GM18519 (cell line): ENCODE measurements at regions not wholly inside any gene's neighbourhood (a gene's known extent, or its start where the extent isn't known, plus 50 kb on each side); places are given as distances from the start of the nearest gene placed in this dataset.

Experiments
- ATAC-seq: cut with Tn5 transposase; IDR thresholded peaks from one replicate; pipeline ENCODE4 v1.9.1; 2021; ENCODE audit warnings: mild to moderate bottlenecking, moderate library complexity; ENCODE audit not compliant: unreplicated experiment, low FRiP score

DNA sequence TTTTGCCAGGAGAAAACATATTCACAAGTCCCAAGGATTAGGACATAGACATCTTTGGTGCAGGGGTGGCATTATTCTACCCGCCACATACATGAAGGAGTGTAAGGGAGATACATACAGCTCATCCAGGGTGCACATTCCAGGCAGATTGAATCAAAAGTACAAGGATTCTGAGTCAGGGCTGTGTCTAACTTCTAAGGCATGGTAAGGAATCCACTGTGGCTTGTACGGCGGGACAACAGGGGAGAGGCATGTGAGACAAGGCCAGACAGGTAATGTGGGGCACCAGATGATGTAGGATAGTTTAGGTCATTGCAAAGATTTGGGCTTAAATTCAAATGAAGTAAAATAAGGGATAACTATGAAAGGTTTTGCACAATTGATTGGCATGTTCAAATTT lies 780.9 kb downstream of the C6orf118 start:
- no peak for ATAC-seq

DNA sequence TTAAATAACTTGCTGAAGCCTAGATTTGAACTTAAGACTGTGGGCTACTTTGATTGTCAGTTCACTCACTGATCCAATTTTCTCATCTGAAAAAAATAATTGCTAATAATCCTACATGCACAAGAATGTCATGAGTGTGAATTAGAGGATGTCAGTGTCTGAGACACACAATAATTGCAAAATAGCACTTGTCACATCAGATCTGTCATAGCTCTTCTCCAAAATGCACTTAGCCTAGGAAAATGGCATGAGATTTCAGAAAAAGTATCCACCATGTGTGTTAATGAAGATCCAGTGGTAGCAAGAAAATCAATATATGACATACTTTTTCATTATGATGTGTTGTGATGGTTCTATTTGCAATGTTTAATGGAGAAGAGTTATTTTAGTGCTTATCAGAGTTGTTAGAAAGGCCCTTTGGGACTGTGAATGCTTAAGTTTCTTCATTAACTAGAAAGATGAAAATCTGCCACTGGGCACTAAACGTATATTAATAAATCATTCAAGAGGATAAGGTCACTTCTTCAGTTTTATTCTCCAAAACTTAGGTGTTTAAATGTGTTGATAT lies 786.2 kb downstream of the C6orf118 start:
- ATAC-seq, result no peak

DNA sequence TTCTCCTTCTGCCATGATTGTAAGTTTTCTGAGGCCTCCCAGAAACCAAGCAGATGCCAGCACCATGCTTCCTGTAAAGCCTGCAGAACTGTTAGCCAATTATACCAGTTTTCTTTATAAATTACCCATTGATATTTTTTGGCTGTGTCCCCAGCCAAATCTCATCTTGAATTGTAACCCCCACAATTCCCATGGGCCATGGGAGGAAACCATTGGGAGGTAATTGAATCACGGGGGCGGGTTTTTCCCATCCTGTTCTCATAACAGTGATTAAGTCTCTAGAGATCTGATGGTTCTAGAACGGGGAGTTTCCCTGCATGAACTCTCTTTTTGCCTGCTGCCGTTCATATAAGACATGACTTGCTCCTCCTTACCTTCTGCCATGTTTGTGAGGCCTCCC lies 788.5 kb downstream of the C6orf118 start:
- ATAC-seq, result no peak

DNA sequence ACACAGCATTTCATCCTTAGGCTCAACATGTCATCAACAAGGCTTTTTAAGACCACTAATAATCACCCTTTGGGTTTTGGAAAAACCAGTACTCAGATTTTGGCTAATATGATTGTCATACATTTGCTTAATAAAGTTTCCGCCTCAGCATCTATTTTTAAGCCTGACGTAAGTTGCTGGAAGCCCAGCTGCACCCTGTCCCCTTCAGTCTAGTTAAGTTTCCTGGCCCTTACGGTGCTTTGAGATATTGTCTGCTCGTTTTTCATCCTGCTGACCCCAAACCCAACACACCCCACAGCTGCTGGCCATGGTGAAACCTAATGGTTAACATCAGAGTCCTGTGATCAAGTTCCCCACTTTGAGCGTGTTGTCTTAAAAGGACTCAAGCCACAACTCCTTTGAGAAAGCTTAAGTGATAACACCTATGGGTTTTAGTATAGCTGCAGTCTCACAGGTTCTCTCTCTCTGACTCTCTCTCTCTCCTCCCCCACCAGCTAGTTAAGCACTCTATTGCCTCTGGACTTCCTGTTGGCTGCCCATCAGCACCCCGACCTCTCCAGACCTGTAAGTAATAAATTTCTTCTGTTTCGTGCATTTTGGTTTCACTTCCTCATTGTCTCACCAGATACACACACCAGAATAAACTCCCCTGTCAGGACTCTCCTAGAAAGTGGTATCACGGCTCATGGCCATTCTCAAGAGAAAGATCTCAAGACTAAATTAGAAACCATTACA lies 802.0 kb downstream of the C6orf118 start:
- no peak for ATAC-seq

DNA sequence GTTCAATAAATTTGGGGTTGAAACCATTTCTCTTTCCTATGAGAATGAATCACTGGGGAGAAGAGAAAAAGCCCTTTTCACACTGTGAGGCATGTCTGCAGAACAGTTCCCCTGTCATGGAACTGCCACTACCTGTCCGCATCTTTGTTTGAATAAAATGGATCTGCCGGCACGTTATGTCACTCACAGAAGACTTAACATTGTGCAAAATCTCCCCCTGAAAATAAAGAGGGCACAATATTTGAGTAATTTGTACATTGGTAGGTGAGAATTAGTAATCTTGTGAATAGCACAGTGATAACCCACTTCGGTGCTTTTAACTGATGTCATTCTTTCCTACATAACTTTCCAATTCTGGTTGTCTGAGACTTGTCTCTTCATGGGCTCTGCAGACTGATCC lies 804.0 kb downstream of the C6orf118 start:
- ATAC-seq, result no peak

DNA sequence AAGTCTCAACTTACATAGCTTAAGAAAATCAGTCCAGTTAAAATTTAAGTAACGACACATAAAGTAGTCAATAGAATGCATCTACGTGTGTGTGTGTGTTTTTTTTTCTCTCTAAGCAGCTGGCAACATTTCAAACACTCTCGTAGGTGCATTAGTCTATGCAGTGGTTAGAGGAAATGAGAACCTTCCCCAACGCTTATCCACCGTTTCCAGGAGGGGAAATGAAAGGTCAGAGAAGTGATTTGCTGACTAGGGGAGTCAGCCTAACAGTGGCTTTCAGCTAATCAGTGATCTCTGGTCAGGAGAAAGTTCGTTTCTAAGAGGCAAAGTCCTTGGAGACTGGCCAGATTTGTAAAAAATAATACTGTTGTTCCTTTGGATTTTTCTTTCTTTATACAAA lies 806.6 kb downstream of the C6orf118 start:
- ATAC-seq, result no peak

DNA sequence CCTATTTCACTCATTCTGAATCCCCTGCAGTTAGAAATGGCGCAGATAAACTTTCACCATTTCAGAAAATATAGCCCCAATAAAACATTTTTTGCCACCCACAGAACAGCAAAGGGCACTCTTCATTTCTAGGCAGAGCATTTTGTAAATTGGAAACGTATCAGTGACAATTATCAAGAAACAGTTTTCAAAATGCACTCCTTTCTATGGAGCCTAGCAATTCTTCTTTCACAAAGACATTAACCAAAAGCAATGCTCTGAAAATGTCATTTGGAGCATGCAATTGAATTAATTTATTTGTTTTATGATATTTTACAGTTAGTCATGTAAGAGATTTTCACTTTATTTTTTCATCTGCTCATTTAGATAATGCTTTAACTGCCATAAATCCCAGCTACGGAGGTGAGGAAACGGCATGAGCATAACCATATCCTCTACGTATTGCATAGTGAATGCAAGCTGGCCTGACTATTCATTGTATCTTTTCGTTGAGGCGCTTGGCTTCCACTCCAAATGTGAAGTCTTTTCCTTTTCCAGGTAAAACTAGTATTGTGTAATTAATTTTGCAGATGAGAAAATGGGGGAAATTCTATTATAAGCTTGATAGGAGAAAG lies 813.4 kb downstream of the C6orf118 start:
- ATAC-seq, result no peak

DNA sequence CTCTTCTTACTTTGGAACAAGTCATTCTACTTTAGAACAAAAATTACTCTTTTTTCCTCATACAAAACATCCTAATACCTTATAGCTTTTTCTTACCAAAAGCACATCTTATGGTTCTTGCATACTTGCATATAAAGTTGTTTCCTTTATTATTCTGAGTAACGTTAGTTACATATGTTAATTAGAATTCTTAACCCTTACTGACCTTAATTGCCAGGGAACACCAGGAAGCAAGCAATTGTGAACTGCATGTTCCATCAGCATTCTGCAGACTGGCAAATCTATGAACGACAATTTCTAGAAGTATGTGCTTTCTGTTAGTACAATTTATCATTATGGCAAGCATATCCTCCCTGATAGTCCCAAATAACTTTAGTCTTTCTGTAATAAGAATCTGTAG lies 831.0 kb downstream of the C6orf118 start:
- ATAC-seq, result no peak

DNA sequence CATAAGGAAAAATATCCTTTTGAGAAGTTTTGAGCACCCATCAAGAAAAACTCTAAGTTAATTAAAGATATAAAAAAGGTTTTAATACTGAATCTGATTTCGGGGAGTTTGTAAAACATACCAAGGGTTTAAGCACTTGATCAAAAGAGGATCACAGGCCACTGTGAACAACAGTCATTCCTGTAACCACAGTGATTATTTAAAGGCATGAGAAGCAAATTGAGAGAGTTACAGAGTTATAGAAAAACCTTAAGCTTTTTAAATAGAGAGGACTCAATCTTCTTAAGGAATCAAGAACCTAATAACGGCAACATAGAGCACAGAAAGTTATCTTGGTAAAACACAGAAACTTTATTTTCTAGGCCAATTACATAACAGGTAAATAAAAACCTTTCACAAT lies 831.6 kb downstream of the C6orf118 start:
- no peak for ATAC-seq

DNA sequence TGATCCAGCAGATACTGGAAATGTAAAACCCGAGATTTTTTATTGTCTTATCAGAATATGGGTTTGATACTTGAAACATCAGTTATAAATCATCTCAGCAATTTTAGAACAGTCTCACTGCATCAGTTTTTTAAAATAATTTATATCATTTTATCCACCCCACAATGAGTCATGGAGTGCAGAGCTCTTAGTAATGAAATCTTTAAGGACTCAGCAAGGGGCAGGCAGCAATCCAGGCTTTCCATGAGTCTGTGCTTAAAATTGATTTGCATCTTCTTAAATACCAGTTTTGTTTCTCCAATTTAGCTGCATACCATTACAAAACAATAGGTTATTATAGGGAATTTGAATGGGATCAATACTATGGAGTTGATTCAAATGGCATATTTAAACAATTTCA lies 832.3 kb downstream of the C6orf118 start:
- no peak for ATAC-seq

DNA sequence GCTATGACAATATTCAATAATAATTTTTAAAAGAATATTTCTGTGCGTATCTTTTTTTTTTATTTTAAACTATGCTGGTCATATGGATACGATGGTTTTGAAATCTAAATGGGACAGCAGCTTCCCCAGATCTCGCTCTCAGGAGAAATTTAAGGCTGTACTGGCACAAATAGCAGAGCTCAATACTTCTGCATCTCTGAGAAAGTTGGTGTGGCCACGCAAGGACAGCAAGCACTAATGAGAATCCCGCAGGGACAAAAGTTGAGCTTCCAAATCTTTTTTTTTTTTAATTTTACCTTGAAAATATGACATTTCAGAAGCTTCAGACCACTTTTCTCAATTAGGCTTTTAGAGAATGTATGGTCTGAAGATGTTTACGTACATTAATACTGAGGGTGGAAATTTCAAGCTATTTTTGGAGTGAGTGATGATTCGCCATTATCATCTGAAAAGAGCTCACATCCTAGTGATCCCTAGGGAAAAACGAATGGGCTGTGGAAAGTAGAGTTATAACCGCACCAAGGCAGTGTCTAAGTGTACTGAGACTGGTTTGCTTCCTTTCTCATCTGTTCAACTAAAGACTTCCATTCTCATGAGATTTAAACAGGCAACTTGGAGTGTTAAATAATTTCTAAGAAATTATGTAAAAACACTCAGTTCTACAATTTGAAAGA lies 840.0 kb downstream of the C6orf118 start:
- no peak for ATAC-seq

DNA sequence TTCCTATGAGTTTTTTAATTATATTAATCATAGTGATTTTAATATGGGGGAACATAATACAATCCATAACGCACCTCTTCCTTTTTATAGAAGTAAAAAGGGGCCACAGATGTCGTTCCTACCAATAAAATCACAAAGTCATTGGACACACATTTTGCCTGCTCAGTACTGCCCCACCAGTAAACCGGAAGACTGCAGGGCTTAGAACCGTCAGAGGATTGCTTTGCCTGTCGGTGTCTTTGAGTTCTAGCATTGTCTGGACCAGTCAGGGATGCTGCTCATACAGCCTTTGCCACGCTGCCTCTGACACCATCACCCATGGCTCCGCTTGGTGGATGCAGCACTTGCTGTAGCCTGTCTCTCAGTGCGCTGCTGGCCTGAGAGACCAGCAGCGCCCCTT lies 853.6 kb downstream of the C6orf118 start:
- ATAC-seq, result no peak

DNA sequence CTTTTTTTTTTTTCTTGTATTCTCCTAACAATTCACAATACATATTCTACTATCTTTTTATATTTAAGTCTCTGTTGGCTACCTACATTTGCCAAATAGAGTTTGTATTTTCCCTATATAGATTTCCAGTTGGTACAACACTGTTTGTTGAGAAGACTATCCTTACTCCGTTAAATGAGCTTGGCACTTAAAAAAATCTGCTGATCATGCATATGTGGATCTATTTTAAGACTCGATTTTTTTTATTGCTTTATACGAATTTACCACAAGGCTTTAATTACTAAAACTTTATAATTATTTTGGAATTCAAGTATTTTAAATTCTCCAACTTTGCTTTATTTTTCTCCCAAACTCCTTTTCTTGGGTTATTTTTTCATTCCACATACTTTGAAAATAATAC lies 855.6 kb downstream of the C6orf118 start:
- no peak for ATAC-seq

DNA sequence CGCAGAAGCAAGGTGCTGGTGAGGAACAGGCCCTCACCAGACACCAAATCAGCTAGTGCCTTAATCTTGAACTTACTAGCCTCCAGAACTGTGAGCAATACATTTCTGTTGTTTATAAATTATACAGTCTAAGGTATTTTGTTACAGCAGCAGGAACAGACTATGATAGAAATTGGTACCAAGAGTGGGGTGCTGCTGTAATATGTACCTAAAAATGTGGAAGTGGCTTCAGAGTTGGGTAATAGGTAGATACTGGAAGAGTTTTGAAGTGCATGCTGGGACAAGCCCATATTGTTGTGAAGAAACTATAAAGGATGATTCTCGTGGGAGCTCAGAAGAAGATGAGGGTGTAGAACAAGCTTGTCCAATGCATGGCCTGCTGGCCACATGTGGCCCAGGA lies 866.8 kb downstream of the C6orf118 start:
- ATAC-seq, result no peak

DNA sequence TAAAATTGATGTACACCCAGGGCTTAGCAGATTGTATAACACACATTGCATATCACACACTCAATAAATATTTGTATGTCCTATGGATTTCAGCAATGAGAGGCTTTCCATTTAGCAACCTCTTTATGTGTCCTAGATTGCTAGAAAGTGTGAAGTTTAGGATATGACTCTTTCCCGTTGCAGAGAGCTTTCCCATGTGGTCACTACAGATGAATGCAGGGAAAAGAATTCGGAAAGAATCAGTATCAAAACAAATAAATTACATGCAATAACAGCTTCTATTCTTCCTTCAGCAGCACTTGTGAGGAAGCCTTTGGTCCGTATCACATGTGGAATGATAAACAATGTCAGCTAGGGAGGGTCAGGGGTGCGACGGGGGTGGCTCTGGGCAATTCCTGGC lies 870.1 kb downstream of the C6orf118 start:
- ATAC-seq, result no peak

DNA sequence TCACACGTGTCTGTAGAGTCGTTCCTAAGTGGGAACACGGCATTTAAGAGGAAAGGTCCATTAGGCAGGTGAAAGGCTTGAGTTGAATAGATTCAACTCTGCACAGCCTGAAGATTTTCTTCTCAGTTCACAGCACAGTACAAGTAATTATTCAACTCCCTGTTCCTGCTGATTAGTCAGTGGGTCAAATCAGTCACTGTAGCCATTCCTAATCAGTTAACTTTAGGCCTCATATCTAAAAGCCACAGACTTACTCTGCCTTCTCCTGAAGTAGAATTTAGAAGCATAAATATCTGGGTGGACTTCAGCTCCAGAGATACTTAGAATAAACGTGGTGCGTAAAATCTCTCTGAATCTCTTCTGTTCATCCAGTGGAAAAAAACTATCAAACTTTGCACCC lies 872.4 kb downstream of the C6orf118 start:
- no peak for ATAC-seq

DNA sequence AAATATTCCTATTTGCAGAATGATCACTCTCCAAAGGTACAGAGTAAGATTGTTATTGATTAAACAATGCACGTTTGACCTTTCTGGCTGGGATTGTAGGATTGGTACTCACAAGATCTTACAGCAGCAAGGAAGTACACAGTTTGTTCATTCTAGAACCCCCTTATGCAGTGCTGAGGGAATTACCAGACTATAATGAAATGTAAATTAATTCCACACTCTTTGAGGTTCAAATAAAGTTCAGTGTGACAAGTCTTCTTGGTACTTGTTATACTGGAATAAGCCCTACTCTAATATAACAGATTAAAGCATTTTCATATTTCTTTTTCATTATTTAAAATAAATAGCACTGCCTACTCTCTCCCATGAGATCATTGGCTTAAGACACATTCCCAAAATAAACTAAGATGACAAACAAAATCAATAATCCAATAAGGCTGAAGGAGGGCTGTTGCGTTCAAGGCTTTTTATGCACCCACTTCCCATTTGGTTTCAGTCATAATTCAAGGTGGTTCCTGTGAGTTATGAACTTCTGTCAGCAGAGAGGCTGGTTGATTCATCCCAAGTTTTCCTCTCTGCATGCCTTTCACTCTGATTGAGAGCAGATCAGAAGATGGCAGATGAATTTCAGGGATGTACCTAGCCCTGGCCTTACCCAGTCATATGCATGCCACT lies 881.5 kb downstream of the C6orf118 start:
- no peak for ATAC-seq

DNA sequence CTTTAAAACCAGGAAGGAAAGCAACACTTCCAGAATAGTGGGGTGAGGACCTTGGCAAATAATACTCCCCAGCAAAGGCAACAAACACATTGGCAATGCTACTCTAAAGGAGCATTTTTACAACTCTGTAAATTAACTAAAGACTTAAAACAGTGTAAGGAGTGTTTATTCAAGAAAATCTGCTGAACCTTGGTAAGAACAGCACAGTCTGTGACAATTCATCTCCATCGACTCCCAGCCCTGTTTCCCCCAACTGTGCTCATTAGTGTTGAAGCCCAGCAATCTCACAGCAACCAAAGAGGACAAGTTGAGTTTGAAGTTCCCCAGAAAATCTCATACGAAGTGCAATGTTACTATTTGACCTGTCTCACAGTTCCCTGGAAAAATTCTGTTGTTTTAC lies 884.9 kb downstream of the C6orf118 start:
- no peak for ATAC-seq

DNA sequence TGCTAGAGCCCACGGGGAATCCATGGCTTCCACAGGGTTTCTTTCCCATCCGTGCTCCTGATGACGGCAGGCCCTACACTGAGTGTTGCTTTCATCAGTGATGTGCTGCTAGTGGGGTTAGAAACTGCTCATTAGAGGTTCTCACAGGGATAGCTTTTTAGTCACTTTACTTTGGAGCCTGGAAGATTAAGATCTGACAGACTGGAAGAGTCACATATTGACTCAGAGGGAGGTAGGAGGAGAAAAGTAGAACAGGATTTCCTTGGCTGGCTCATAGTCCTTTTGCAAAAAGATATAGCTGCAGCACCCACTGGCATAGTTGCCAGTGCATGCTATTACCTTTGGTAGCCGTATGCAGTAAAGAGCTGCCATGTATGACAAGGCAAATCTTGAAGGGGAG lies 890.3 kb downstream of the C6orf118 start:
- no peak for ATAC-seq

DNA sequence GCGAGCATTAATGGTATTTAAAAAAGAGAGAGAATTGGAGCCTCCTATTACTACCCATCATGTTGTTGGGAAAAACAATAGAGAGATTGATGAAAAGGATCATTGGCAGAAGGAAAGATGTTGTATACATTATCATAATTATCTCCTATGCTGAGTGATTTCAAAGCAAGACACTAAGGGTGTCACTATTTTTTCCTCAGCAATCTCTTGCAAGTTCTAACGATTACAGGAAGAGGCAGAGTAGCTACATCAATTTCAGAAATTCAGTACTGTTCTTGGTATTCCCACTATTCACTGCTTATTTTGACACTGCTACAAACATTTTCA lies 891.2 kb downstream of the C6orf118 start:
- ATAC-seq, result no peak

DNA sequence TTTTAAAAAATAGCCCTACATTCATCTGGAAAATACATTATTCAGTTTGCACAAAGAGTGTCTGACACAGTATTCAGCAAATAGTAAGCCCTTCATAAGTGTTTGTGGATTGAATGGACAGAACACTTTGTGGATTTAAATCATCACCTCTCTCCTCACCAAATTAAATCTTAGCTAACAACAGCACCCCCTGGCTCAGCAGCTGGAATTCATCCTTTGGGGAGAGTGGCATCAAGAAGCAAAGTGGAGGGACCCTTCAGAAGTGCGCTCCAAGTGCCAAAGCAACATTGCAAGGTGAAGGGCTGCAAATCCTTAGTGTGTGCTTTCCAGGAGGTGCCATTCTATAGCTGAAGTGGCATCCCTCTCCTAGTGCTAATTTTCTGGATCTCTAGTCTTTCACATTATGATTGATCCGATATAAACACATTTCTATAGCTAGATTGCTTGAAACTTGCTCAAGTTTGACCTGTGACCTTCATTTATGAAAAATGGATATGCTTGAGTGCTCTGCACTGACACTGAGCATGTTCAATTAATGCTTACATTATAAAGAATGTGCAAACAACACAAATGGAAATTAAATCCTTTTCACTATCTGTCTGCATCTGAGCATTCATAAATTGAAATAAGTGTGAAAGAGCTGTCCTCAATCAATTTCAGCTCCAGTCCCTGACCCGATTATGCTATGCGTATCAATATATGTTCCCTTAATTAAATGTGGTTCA lies 891.7 kb downstream of the C6orf118 start:
- ATAC-seq, result no peak
